Fibroblast of gingiva (primary cell): ENCODE measurements at regions not wholly inside any gene's neighbourhood (a gene's known extent, or its start where the extent isn't known, plus 50 kb on each side); places are given as distances from the start of the nearest gene placed in this dataset.
"Not testable (repeated sequence)": the region's sequence is repeated elsewhere in the genome, so short reads cannot be mapped to it uniquely, and the experiment has no call there.

Source experiments
- DNase-seq: peaks from one replicate; pipeline ENCODE4 v3.0.0-alpha.2; 2011; ENCODE audit warnings: low read depth

DNA sequence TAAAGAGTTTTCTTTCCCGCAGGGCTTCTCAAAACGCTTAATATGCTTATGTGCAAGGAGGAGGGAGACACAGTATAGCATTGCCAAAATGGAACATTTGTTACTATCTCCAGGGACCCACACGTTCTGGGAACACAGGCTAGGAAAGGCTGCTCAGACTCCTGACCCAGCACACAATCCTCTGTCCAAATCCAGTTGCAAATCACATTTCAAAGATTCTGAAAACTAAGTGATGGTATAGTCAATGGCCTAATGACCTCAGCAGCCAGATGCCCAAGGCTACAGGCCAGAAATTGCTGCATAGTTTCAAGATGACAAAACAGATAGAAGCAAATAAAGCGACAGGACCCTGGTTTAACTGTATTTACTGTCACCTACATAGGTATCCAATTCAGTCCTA is 97.0 kb upstream of the GRIP1 start:
- no peak for DNase-seq

DNA sequence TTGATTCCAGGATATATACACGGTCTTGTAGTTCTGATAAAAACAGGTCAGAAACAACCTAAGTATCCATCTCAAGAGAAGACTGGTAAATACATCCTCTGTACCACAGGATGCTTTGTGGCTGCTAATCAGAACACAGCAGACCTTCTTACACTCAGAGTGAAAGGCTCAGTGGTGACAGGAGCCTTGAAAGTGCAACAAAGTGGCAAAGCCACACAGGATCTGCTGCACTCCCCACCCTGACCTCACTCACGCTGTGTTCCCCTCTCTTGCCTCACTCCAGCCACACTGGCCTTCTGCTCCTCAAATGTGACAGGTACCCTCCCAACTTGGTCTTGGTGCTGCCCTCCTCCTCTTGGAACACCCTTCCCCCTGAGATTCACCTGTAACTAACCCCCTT is 98.1 kb upstream of the GRIP1 start:
- no peak for DNase-seq

DNA sequence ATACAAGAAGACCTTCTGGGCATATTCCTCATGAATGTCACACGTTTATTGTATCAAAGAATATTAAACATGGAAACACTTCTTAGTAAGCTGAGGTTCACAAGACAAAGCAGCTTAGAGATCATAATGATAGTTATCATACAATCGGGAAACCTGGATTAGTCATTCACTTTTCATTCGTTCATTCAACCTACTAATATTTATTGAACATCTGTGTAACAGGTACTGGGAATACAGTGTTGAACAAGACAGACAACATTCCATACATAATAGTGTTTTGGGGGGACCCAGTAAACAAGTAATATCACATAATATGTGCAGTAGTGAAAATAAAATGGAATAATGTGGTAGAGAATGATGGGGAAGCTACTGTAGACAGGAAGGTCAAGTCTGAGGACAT is 100.6 kb upstream of the GRIP1 start:
- DNase-seq, result no peak

DNA sequence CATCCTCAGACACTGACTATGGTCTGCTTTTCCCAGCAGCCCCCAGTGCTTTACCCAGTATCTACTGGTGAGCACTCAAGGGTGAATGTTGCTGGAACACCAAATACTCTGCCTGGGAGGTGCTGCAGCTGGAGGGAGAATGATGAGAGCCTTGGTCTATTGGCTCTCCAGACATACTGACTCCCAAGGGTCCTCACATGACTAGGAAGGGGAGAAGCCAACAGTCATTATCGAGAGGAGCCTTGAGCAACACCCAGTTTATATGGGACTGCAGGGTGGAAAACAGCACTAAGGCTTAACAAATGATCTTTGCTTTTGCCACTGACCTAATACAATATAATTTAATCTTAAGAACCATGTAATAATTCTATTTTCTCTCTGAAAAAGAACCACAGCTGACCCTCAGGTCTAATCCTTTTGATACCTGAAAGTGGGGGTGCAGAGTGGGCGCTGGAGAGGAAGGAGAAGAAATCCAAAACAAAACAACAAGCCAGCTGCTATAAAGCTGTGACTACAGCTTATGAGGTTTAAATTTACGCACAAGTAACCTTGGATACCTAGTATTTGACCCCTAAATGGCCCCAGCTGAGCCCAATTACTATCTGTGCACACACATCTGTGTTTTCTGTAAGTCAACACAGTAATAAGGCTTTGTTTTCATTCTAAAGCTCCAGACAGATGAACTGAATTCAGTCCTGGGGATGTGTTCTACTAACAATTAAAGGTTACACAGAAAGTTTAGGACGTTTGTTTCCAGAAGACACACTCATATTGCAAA is 107.8 kb upstream of the GRIP1 start:
- no peak for DNase-seq

DNA sequence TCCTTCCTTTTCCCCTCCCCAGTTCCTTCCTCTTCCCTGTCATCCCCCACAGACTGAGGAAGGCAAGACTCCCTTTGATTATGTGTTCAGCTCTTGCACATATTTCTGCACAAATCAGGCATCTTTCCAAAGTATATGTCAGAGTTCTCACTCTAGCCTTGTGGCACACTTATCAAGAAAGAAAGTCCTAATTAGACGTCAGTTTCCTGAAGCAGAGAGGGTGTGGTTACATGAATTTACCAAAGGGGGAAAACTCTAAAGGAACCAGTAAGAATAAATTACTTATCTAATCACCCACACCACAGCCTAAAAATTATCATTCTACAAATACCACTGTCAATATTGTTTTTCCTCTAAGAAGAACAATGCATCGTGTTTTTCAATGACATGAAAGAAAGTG is 120.7 kb upstream of the GRIP1 start:
- no peak for DNase-seq

DNA sequence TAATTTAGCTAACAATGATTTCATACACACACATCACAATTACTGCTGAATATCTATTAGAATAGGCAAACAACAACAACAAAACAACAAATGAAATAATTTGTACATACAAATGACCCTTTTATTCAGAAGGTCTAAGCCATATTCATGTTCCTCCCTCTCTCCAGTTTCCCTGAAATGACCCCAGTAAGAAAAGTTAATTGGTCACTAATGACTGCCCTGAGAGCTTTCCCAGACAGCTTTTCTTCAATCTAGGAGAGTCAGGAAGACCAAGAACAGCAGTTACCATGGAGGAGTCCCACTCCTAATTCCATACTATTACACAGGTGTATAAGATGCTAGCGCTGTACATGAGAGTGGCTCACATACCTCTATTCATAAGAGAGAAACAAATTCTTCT is 121.2 kb upstream of the GRIP1 start:
- DNase-seq, result no peak

DNA sequence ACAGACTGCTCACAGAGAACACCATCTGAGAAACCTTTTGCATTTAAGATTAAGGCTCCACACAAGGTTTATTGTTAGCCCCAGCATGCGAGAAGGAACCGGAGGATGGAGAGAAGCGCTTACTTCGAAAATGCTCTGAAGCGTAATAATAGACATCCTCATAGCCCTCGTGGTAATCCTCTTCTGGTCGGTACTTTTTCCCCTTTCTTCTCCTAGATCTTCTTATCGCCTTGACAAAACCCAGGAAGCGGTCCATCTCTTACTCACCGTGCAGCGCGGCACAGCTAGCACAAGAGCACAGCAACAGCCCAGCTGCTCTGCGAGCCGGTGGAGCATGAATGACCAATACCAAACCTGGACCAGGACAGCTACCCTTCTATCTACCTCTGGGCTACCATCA is 125.1 kb upstream of the GRIP1 start:
- DNase-seq, result no peak

DNA sequence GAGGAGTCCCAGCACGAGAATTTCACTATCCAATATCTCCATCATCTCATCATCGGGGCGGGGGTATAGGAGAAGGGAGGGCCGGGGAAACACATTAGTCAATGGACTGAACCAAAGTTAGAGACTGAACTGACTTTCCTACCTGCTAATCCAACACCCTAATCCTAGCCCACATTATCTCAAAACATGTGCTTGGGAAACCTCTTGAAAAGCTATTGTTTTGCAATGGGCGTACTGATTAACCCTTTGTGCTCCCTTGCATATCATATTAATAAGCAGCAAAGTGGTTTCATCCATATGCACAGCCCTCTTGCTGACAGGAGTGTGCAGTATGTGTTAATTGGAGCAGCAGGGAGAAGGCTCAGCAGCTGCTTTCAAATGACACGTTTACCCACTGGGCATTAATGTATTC is 125.7 kb upstream of the GRIP1 start:
- DNase-seq, result no peak

DNA sequence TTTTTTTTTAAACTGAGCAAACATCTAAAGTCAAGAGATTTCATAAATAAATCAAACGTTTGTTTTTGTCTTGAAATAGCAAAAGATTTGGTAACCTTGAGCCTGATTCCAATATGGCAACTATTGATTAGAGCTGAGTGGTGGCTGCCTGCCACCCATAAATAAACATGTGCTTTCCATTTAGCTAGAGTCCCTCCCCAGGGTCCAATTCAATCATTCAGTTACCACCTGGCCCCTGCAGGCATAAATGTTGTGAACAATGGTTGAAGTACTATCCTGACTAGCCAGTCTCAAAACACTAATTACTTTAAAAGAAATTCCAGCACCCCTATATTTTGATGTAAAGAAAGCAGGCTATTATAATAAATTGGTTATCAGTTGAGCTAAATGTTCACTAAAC is 129.7 kb upstream of the GRIP1 start:
- DNase-seq, result no peak

DNA sequence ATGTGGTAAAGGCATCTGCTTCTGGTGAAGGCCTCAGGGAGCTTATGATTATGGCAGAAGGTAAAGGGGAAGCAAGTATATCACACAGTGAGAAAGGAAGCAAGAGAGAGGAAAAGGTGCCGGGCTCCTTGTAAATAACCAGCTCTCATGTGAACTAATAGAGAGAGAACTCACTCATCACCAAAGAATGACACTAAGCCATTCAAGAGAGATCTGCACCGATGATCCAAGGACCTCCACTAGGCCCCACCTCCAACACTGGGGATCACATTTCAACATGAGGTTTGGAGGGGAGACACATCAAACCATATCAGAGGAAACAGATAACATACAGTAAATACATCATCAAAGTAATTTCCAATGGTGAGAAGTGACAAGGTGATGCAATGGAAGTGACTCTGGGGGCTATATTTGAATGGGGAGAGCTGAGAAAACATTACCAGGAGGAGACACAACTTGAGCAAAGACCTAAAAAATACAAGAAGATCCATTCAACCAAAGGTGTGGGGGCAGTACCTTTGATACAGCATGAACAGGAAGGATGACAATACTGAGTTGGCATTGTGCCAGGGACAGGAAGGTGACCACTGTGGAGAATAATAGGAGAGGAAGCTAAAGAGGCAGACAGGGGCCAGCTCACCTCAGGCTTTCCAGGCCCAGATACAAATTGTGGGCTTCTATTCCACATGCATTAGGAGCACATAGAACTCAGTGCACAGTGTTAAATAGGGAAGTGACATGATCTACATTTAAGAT is 134.4 kb upstream of the GRIP1 start:
- DNase-seq, result no peak

DNA sequence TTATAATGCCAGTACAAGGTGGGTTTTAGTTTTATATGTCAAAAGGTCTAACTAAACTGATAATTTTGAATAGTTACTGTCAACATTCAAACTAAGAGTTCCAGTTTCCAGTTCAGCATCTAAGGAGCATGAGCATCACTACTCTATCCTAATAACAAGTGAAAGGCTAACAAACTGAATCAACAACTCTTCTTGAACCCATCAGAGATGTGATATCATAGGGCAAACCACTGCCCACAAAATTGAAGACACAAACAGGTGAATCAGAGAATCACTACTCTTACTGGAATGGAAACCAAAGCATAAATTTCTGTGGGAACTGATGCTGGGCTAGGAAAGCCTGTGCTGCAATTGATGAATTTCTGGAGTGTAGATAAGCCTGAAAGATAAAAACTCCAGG is 140.7 kb upstream of the GRIP1 start:
- no peak for DNase-seq

DNA sequence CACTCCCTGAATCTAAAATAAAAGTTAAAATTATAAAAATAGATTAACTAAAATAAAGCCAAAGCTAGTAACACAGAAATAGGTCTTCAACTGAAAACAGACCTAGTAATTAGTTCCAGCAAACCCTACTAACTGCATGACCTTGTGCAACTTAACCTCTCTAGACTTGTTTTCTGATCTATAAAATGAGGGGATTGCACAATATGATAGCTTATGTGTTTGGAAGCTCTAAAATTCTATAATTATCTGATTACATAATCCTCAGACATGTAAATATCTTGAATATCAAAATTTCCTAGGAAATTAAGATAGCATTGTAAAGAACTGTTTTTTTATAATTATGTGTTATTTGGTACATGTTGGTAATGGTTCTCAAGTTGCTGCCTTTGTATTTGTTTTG is 144.1 kb upstream of the GRIP1 start:
- DNase-seq, result no peak

DNA sequence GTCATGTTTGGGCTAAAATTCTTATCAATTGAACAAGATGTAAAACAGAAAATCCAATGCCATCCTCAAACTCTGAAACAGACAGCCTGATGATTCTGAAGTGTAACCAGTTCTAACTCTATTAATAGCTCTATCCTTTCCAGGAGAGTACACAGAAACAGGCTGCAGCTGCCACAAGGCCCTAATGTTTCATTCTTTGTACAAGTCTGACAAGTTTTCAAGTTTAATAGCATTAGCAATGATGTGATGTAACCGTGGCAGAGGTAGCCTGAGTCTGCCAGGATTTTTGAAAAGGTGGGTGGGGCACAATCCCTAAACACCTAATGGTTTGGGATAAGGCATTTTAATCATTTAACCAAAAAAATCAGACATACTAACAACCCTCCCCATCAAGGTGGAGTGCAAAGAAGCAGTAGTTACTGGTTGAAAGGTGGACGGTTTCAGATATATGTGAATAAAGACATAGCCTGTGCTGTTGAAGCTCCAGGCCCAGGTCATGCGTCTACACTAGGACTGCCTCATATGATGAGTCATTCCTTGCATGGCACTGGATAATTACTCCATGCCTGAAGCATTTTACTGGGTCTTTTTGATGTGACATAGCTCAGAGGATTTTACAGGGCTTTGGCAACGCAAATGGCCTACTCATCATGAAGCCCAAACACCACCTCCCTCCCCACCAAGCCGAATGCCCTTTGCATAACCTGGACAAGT is 145.1 kb upstream of the GRIP1 start:
- no peak for DNase-seq

DNA sequence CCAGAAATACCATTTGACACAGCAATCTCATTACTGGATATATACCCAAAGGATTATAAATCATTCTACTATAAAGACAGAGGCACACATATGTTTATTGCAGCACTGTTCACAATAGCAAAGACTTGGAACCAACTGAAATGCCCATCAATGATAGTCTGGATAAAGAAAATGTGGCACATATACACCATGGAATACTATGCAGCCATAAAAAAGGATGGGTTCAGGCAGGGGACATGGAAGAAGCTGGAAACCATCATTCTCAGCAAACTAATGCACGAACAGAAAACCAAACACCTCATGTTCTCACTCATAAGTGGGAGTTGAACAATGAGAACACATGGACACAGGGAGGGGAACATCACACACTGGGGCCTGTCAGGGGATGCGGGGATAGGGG is 147.0 kb upstream of the GRIP1 start:
- DNase-seq, result not testable (repeated sequence)

DNA sequence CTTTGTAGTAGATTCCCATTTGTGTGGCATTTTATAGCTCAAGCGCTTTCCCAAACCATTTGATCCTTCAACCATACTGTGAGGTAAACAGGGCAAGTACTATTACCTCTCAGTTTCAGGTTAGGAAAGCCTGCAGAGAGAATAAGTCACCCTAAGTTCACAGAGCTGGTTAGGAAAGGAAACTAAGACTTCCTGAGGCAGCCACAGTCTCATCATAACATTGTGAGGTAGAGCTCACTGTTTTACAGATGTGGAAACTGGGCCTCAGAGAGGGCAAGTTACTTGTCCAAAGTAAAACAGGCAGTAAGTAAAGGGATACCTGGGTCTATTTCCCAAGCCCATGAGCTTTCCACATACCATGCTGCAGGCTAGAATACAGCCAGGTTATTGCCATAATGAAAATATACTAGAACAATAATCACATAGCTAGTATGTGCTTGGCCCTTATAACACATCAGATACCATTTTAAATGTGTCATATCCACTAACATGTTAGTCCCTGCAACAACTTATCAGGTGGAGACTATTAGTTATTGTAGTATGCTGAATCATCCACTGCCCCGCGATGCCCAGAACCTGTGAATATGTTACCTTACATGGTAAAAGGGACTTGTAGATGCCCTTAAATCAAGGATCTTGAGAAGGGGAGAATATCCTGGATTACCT is 150.9 kb upstream of the GRIP1 start:
- no peak for DNase-seq

DNA sequence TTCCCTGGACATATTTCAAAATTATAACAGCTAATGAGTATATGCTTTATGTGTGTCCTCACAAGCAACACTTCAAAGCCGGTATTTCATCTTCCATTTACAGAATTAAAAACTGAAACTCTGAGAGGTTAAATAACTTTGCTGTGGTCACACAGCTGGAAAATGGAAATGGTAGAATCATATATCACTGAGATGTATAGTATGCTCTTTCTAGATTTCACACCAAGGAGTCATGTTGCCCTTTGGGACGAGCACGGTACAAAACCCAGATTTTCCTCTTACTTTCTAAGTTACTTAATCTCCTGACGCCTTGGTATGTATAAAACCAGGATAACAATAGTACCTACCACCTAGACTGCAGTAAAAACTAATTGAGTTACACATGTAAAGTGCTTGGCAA is 152.6 kb upstream of the GRIP1 start:
- DNase-seq, result no peak

DNA sequence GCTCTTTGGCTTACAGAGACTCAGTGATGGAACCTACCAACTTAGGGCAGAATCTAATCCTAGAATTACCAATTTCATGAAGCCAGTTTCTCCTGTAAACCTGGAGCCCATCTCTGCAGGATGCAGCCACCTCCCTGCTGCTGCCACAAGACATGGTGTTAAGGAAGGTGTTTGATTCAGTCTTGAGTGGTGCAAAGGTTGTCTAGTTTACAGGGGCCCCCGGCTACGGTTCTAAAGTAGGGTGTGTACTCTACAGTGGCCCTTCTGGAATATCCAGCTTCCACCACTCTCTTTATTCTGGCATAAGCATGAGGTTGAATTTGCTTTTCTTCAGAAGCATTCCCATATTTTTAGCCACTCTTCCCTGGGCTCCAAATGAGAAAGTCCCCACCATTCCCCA is 154.1 kb upstream of the GRIP1 start:
- no peak for DNase-seq

DNA sequence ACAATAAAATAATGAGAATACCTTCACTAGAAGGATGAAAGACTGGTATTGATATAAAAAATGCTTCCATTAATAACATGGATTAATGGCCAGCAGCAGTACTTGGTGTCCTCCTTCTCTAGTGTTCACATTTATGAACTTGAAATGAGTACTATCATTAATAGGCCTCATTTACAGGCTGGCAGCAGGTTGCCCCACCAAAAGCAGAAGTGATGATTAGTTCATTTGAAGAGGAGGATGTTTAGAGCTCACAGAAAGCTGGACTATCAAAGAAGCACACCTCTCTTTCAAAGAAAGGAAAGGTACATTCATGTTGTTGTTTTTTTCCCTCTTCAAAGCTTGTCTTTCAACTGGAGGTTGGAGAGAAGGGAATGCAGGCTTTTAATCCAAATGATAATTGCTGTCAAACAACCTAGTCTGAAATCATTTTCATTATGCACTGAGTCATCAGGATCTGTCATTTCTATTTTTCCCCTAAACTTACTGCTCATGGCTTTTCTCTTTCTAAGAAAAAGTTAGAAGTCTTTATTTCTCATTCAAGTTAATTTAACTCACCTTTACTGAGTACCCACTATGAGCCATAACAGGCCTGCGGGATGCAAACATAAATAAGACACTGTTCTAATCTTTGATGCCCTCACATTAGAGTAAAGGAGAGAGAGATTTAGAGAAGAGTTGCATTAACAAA is 157.9 kb upstream of the GRIP1 start:
- no peak for DNase-seq

DNA sequence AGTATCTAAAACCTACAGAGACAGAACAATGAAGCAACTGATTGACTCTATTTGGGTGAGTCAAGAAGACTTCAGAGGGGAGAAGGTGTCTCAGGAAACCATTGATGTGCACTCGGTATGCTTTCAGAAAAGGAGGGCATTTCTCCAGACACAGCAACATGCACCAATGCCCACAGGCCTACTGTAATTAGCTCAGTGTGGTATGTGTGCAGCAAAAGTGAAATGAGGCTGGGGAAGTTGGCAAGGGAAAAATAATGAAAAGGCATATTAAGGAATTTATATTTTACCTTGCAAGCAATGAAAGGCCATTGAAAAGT is 158.4 kb upstream of the GRIP1 start:
- DNase-seq, result no peak

DNA sequence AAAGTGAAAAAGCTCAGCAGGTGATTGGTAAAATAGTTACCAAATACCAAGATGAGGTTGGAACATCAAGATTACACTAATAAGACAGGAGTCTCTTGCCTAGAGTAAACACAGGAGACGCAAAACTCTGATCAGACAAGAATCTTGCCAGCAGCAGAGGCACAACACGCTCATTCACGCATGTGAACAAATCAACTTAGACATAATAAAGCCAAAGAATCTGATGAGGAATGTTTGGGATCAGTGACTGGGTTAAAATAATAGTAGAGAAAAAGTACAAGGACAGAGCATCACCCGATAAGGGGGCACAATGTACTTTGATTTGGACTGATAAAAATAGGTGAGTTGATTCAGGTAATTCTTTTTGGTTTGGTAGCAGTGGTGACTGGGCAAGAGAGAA is 159.5 kb upstream of the GRIP1 start:
- DNase-seq, result no peak

DNA sequence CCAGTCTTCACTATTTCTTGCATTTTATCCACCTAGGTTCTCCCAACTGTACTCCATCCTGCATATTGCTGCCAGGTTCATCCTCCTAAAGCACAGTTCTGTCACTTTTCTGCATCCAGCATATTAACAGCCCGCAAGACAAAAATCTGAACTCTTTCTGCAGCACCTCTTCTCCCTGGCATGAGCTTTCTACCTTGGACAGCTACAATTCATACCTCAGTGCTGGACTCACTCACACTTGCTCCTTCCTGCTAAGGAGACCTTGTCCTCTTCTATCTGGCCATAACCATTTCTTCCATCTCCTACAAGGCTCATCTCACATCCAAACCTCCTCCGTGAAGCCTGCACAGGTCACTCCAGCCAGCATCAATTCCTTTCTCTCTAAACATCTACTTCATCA is 170.1 kb upstream of the GRIP1 start:
- DNase-seq, result no peak

DNA sequence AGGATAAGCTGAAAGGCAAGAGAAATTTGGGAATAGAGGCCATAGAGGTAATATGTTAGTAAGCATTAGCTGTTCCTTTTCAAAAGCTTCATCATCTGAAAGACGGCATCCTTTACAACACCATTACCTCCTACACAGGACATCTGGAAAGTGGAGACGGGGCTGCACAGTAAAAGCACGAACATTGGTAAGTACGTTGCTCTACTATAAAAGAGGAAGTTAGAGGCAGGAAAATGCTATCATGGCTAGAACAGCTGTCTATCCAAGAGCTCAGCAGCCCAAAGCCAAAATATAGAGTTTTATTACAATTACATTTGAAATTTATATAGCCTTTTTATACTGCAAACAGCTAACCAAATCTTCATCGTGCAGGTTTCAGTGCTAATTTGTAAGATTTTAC is 172.3 kb upstream of the GRIP1 start:
- DNase-seq, result no peak
